Panc1 (cell line): ENCODE measurements at regions not wholly inside any gene's neighbourhood (a gene's known extent, or its start where the extent isn't known, plus 50 kb on each side); places are given as distances from the start of the nearest gene placed in this dataset.

ENCODE experiments used
- ATAC-seq: fragments of 200-7000 bp; cut with Tn5 transposase; 2 replicates; pipeline ENCODE4 v1.9.1; 2020; ENCODE audit warnings: mild to moderate bottlenecking, moderate library complexity
- BruUV-seq: library from RNA; stranded (reverse); fragments of 400-500 nt; replicated peaks from 2 replicates; lab custom pipeline; 2021; lab: Mats Ljungman, UMichigan
- CTCF ChIA-PET: fragments of 300-600 bp; sonication (Branson Sonifier 250); formaldehyde crosslinking; loops from one replicate; lab custom pipeline; 2022; ENCODE audit warnings: antibody characterized with exemption; lab: Charles Lee
- POLR2A ChIA-PET: fragments of 300-600 bp; sonication (Branson Sonifier 250); formaldehyde crosslinking; loops from one replicate; lab custom pipeline; 2022; ENCODE audit warnings: antibody characterized with exemption; lab: Charles Lee
- DNase-seq: peaks from one replicate; pipeline ENCODE4 v3.0.0-alpha.2; 2010; ENCODE audit warnings: low read depth, low spot score
- H3K27ac ChIP-seq: 2 replicates; pipeline ENCODE4 v1.5.1; 2011; ENCODE audit warnings: mild to moderate bottlenecking, low read length, inconsistent platforms
- H3K27me3 ChIP-seq: fragments of 200-500 bp; sonication (Bioruptor generic); 2 replicates; pipeline ENCODE4 v1.6.0; 2014; ENCODE audit warnings: low read length, inconsistent platforms; ENCODE audit not compliant: control insufficient read depth, insufficient read depth
- H3K36me3 ChIP-seq: fragments of 200-500 bp; sonication (Bioruptor generic); 2 replicates; pipeline ENCODE4 v1.5.1; 2014; ENCODE audit warnings: inconsistent platforms, mild to moderate bottlenecking, low read length, moderate library complexity; ENCODE audit not compliant: control insufficient read depth, insufficient read depth
- H3K4me1 ChIP-seq: 2 replicates; pipeline ENCODE4 v1.5.1; 2011; ENCODE audit warnings: inconsistent platforms, mild to moderate bottlenecking, low read length, moderate library complexity; ENCODE audit not compliant: control insufficient read depth, insufficient read depth
- H3K4me3 ChIP-seq, 2 experiments: 2 replicates each; pipeline ENCODE4 v1.5.1; 2011 to 2012; ENCODE audit warnings: low read depth in 2 of 2, low read length in 2 of 2, mild to moderate bottlenecking in 2 of 2, inconsistent platforms in 1 of 2, moderate library complexity in 1 of 2
- H3K9me3 ChIP-seq: fragments of 200-500 bp; sonication (Bioruptor generic); 2 replicates; pipeline ENCODE4 v1.5.1; 2014; ENCODE audit warnings: low read depth, mild to moderate bottlenecking, inconsistent platforms, low read length, moderate library complexity; ENCODE audit not compliant: control insufficient read depth, insufficient read depth
- CTCF ChIP-seq: fragments of 450-650 bp; IDR thresholded peaks from 2 replicates; pipeline ENCODE4 v1.5.1; 2017; ENCODE audit warnings: mild to moderate bottlenecking
- REST ChIP-seq, 2 experiments: IDR thresholded peaks; 2 replicates each; pipeline ENCODE4 v1.6.1; 2011 to 2012; ENCODE audit warnings: low read depth in 2 of 2, control low read depth in 1 of 2, low read length in 1 of 2, mild to moderate bottlenecking in 1 of 2, moderate library complexity in 1 of 2; ENCODE audit not compliant: insufficient read depth in 1 of 2
- SIN3A ChIP-seq: IDR thresholded peaks from 2 replicates; pipeline ENCODE4 v1.6.1; 2012; ENCODE audit warnings: low read depth, mild to moderate bottlenecking, low read length, moderate library complexity, borderline replicate concordance; ENCODE audit not compliant: insufficient read depth
- TCF7L2 ChIP-seq: IDR thresholded peaks from 2 replicates; pipeline ENCODE4 v1.6.1; 2011; ENCODE audit warnings: mild to moderate bottlenecking, low read depth, low read length, inconsistent platforms
- in situ Hi-C: cut with HindIII; loops from 2 replicates; pipeline ENCODE4 v1.10.0; 2016; ENCODE audit warnings: low sequenced_read_pairs, low pct_unique_long_range_greater_than_20kb
- intact Hi-C: fragments of 100-400 bp; cut with micrococcal nuclease; formaldehyde crosslinking; loops from one replicate; pipeline ENCODE4 v1.10.0; 2022; ENCODE audit not compliant: unreplicated experiment

- no peaks in the 10 kb centered on the region for H3K9me3 ChIP-seq
- DNase-seq (no peak), ATAC-seq (no peak)
- ChIA-PET POLR2A (no interaction called here), CTCF (no interaction called here)
- BruUV-seq = no TSS peak
- no peak overlapping the region for H3K4me3 ChIP-seq
- no peak overlapping the region for H3K27ac ChIP-seq
- intact Hi-C loops = no loop called here
- TF ChIP-seq TCF7L2 (no peak), SIN3A (no peak), CTCF (no peak), REST (IDR thresholded peaks at IDR 0.05; ENCODE audit: insufficient read depth in 1 of 2, low read depth in 2 of 2, low read length in 1 of 2) (no peak)
- H3K4me1 ChIP-seq = no peaks in the 10 kb centered on the region
- no peaks in the 10 kb centered on the region for H3K36me3 ChIP-seq
- in situ Hi-C loops = no loop called here
- no peaks in the 10 kb centered on the region for H3K27me3 ChIP-seq
Measured at GRCh38 chr2:78814331-78814986, 211.0 kb upstream of the REG3G start.

- Histone ChIP-seq H3K9me3 (no peaks in the 10 kb centered on the region), H3K36me3 (no peaks in the 10 kb centered on the region), H3K4me3 (no peak overlapping the region), H3K27me3 (no peaks in the 10 kb centered on the region), H3K4me1 (no peaks in the 10 kb centered on the region), H3K27ac (no peak overlapping the region)
- in situ Hi-C loops = no loop called here
- ATAC-seq (no peak), DNase-seq (no peak)
- intact Hi-C loops = no loop called here
- TF ChIP-seq REST (IDR thresholded peaks at IDR 0.05; ENCODE audit: insufficient read depth in 1 of 2, low read depth in 2 of 2, low read length in 1 of 2) (no peak), CTCF (no peak)
- no TSS peak for BruUV-seq
- ChIA-PET CTCF (no interaction called here), POLR2A (no interaction called here)
Measured at GRCh38 chr2:78817430-78817829, 208.1 kb upstream of the REG3G start.
